Ishikawa (cell line): ENCODE measurements at regions not wholly inside any gene's neighbourhood (a gene's known extent, or its start where the extent isn't known, plus 50 kb on each side); places are given as distances from the start of the nearest gene placed in this dataset.

Experiments
- CEBPB ChIP-seq: IDR thresholded peaks from 2 replicates; pipeline ENCODE4 v1.6.1; 2012
- CREB1 ChIP-seq: IDR thresholded peaks from 2 replicates; pipeline ENCODE4 v1.6.1; 2012; ENCODE audit warnings: low read depth
- EGR1 ChIP-seq: IDR thresholded peaks from 2 replicates; pipeline ENCODE4 v1.6.1; 2012
- EP300 ChIP-seq: IDR thresholded peaks from 2 replicates; pipeline ENCODE4 v1.6.1; 2012; ENCODE audit warnings: borderline replicate concordance
- FOXM1 ChIP-seq: IDR thresholded peaks from 2 replicates; pipeline ENCODE4 v1.6.1; 2012; ENCODE audit warnings: low read depth, borderline replicate concordance
- NFIC ChIP-seq: IDR thresholded peaks from 2 replicates; pipeline ENCODE4 v1.6.1; 2012
- RAD21 ChIP-seq: IDR thresholded peaks from 2 replicates; pipeline ENCODE4 v1.6.1; 2012; ENCODE audit warnings: low read depth
- REST ChIP-seq: IDR thresholded peaks from 2 replicates; pipeline ENCODE4 v1.6.1; 2012; ENCODE audit warnings: low read depth, mild to moderate bottlenecking
- TAF1 ChIP-seq: IDR thresholded peaks from 2 replicates; pipeline ENCODE4 v1.6.1; 2012; ENCODE audit warnings: low read depth, mild to moderate bottlenecking
- TCF12 ChIP-seq: IDR thresholded peaks from 2 replicates; pipeline ENCODE4 v1.6.1; 2012; ENCODE audit warnings: low read depth
- TEAD4 ChIP-seq: IDR thresholded peaks from 2 replicates; pipeline ENCODE4 v1.6.1; 2012
- USF1 ChIP-seq: IDR thresholded peaks from 2 replicates; pipeline ENCODE4 v1.6.1; 2012
- YY1 ChIP-seq: IDR thresholded peaks from 2 replicates; pipeline ENCODE4 v1.6.1; 2012; ENCODE audit warnings: low read depth
- ZBTB7A ChIP-seq: IDR thresholded peaks from 2 replicates; pipeline ENCODE4 v1.6.1; 2012; ENCODE audit warnings: low read depth
- TF ChIP-seq, protein P1 (sequence below): IDR thresholded peaks from 2 replicates; pipeline ENCODE4 v1.6.1; 2012

- TF ChIP-seq NFIC (no peak), USF1 (no peak), FOXM1 (no peak), YY1 (no peak), TEAD4 (no peak), EGR1 (no peak), CEBPB (no peak), ZBTB7A (no peak), REST (no peak), TCF12 (no peak), CREB1 (no peak)
- TF ChIP-seq, protein P1, sequence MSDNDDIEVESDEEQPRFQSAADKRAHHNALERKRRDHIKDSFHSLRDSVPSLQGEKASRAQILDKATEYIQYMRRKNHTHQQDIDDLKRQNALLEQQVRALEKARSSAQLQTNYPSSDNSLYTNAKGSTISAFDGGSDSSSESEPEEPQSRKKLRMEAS, result no peak
These were observed 128.9 kb downstream of the OTOR start for GRCh38 chr20:16877053-16877554.

- TF ChIP-seq CEBPB (no peak), NFIC (no peak), TAF1 (no peak), REST (no peak), ZBTB7A (no peak), RAD21 (no peak), CREB1 (no peak)
These were observed 137.6 kb downstream of the OTOR start for GRCh38 chr20:16885746-16886145.

DNA sequence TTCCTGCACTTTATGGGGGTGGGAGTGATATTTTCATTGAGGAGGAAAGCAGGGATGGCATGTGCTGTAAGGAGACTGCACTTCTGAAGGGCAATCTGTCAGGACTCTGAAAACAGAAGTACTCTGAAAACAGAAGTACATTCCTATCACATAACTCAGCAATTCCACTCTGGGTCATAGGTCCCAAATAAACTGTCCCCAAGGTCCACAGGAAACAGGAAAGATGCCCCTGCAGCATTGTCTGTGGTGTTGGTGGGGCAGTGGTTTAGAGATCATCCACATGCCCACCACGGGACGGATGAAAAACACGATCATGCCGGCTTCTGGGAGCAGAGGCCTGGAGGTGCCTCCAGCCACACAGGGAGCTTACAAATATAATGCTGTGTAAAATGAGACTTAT, 150.3 kb downstream of the OTOR start:
- TF ChIP-seq, protein P1, result no peak
- TF ChIP-seq CEBPB, result no peak

GRCh38 chr20:16902662-16903061, 154.5 kb downstream of the OTOR start:
- TF ChIP-seq FOXM1 (no peak), REST (no peak), NFIC (no peak), ZBTB7A (no peak), TCF12 (no peak)

GRCh38 chr20:16904751-16905150, 156.6 kb downstream of the OTOR start:
- TF ChIP-seq YY1 (no peak), TCF12 (no peak), CEBPB (no peak), ZBTB7A (no peak), USF1 (no peak), RAD21 (no peak), NFIC (no peak), TAF1 (no peak), EGR1 (no peak), REST (no peak), FOXM1 (no peak), EP300 (no peak), TEAD4 (no peak), CREB1 (no peak)
- TF ChIP-seq, protein P1, result no peak
